HG03103 (cell line): ENCODE measurements at regions not wholly inside any gene's neighbourhood (a gene's known extent, or its start where the extent isn't known, plus 50 kb on each side); places are given as distances from the start of the nearest gene placed in this dataset.
"Not testable (repeated sequence)": the region's sequence is repeated elsewhere in the genome, so short reads cannot be mapped to it uniquely, and the experiment has no call there.

Experiments
- ATAC-seq: cut with Tn5 transposase; IDR thresholded peaks from one replicate; pipeline ENCODE4 v1.9.1; 2021; ENCODE audit warnings: low read depth; ENCODE audit not compliant: unreplicated experiment

DNA sequence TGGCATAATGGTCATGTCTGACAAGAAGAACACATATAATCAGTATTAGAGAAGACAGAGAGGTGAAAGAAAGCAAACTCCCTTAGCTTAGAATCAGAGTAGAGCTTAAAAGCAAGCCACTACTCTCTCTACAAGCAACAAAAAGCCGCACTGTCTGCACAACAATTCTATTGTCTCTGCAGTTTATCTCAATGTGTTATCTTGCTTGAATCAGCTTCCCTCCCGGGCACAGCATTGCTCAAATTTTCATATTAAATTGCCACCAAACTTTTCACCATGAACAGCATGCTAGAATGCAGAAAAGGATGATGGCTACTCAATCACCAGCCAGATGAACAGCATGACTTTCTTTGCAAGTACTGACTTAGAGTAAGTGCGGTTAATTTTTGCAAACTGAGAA is 356.0 kb upstream of the KYNU start:
- no peak for ATAC-seq

GRCh38 chr2:142515493-142515892 is 362.0 kb upstream of the KYNU start:
- no peak for ATAC-seq

- no peak for ATAC-seq
Measured at GRCh38 chr2:142509401-142509800, 368.1 kb upstream of the KYNU start.

DNA sequence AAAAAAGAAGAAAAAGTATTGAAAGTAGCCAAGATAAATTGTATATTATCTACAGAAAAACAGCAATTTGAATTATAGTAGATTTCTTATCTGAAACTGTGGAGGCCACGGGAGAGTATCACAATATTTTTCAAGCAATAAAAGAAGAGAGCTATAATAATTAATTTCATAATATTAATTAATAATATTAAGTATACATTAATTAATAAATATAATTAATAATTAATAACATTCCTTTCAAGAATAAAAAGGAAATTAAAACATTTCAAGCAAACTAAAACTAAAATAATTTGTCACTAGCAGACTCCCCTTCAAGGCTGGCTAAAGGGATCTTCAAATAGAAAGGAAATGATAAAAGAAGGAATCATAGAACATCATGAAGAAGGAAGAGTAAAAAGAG is 372.7 kb upstream of the KYNU start:
- ATAC-seq = no peak

DNA sequence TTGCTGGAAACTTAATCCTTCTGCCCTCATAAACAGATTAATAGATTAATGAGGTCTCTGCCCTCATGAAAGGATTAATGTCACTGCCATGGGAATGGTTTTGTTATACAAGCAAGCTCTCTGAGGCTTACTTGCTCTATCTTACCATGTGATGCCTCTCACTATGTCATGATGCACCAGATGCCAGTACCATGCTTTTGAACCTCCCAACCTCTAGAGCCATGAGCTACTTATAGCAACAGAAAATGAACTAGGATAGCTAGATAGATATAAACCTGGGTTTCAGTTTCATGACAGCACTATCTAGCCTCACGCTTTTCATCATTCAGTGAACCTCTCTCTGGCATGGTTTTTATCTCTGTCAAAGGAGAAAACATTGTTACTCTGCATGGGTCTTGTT is 371.6 kb upstream of the LRP1B start:
- no peak for ATAC-seq

DNA sequence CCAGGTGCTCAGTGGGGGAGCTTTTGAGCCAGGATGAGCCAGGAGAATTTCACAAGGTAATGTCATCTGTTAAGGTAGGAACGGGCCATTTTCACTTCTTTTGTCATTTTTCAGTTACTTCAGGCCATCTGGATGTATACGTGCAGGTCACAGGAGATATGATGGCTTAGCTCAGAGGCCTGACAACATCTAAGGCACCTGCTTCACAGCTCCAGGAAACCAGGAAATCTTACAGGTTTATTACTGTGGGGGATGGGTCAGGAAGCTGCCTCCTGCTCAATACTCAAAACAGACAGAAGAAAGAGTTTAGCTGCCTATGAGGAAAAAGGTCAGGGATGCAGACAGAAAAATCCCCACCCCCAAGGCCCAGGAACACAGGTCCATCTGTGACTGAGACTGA is 364.3 kb upstream of the LRP1B start:
- ATAC-seq = no peak

DNA sequence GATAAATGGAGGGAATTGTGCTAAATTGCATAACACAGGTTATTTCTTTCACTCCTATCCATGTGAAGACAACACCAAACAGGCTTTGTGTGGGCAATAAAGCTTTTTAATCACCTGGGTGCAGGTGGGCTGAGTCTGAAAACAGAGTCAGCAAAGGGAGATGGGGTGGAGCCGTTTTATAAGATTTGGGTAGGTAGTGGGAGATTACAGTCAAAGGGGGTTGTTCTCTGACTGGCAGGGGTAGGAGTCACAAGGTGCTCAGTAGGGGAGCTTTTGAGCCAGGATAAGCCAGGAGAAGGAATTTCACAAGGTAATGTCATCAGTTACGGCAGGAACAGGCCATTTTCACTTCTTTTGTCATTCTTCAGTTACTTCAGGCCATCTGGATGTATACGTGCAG is 358.8 kb upstream of the LRP1B start:
- not testable (repeated sequence) for ATAC-seq

- ATAC-seq = no peak
Measured at GRCh38 chr2:142484111-142484510, 353.3 kb upstream of the LRP1B start.

DNA sequence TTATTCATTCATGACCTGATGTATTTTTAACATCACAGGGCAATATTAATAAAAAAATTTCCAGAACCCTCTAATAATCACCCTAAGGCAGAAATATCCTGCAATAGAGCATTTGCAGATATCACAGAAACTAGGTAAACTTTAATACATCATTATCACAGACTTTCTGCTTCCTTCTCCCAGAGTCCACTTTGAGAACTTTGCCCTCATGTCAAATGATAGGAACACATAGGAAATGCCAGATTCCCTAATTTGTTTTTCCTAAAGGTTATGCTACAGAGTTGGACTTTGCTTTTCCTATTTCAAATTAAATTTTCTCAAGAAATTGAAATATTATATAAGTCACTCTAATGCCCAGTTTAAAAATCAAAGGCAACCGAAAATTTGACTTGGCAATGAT is 352.8 kb upstream of the LRP1B start:
- no peak for ATAC-seq

- no peak for ATAC-seq
Measured at GRCh38 chr2:142478206-142478605, 347.4 kb upstream of the LRP1B start.

DNA sequence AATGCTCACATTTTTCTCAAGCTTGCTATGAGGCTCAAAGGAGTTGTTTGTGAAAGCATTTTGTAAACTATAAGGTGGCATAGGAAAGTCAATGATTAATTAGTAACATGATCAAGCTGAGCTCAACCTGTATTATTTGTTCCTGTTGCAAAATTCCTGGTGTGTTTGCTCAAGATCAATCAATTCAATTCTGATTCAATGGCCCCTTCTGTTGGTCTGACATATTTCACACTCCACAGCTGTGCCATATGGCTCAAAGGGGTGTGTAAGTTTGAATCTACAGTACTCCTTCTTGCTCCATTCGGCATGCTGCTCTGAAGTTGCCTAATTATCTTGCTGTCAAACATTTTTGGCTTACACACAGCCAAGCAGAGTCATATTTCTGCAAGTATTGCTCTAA is 341.6 kb upstream of the LRP1B start:
- ATAC-seq = no peak

DNA sequence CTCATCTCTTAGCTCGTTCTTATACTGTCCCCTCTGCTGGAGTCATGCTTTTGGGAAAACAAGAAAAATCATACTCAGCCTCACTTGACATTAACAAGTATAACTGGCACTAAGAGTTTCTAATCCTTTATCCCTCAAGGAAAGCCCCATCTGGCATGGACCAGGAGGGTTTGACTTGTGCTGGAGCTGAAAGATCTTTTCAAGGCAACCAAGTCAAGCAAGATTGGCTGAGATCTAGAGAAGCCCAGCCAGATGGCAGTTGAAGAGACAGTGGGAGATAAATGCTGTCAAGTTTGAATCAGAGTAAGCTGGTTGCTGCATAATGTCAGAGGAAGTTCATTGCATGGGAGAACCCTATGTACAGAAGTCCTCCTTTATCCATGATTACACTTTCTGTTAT is 336.5 kb upstream of the LRP1B start:
- ATAC-seq = no peak

DNA sequence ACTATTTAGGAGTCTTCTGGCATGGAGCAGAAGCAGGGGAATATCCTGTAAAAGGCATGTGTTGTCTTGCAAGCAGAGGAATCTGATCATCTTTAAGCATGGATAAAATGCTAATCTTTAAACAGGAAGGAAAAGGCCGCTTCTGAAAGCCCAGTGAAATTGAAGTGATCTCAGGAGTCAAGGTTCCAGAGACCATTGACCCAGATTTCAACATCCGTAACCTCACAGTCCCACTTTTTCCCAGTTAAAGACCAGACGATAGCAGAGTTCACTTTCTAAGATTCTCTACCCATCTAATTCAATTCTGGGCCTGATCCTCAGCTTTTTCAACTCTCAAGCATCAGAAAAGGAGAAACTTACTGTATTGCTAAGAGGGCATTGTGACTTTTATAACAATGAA is 332.2 kb upstream of the LRP1B start:
- ATAC-seq = no peak

GRCh38 chr2:142462306-142462705 is 331.5 kb upstream of the LRP1B start:
- no peak for ATAC-seq

GRCh38 chr2:142445551-142446072 is 314.8 kb upstream of the LRP1B start:
- ATAC-seq = no peak

- ATAC-seq = no peak
Measured at GRCh38 chr2:142445023-142445422, 314.2 kb upstream of the LRP1B start.

- no peak for ATAC-seq
Measured at GRCh38 chr2:142435847-142436246, 305.0 kb upstream of the LRP1B start.

GRCh38 chr2:142426064-142426463 is 295.2 kb upstream of the LRP1B start:
- no peak for ATAC-seq

DNA sequence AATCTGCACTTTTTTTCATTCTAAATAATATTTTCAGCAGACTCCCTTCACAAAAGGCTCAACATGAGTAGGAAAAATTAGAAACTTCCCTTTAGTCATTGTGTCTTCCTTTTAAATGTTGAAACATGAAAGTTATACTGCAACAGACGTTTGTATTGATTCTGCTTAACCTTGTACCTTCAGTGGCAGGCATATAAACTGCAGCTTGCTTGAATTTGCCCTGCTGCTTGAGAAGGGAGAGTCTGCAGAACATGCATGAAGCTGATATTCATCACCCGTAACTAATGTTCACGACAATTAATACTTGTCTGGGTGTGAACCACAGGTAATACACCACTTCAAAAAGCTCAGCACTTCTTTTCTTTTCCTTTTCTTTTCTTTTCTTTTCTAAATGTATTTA is 294.7 kb upstream of the LRP1B start:
- ATAC-seq = no peak

DNA sequence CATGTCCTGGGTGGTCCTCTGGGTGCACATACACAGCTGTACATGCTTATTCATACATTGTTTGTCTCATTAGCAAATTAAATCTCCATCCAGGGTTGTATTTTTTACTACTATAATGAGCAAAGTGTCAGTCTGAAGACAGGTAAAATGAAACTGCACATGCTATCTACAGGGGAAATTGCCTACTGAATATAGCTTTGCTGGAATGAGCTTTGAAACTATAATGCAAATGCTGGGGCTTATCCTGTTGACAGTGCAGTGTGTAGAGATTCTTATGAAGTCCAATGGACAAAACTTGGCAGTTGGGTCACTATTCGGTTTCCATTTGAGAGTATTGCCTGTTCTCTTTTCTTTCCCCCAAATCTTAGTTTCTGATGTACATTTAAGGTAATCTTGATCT is 292.8 kb upstream of the LRP1B start:
- no peak for ATAC-seq

DNA sequence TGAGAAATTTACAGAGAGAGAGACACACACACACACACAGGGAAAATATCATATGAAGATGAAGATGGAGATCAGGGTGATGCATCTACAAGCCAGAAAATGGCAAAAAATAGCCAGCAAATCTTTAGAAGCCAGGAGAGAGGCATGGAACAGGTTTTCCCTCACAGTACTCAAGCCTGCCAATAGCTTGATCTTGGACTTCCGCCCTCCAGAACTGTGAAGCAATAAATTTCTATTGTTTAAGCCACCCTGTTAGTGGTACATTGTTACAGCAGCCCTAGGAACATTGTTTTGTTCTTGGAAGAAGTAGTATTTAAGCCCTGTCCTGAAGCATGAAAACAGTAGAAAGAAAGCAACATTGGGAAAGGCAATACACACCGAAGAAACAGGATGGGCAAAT is 292.0 kb upstream of the LRP1B start:
- no peak for ATAC-seq

- ATAC-seq = no peak
Measured at GRCh38 chr2:142422041-142422440, 291.2 kb upstream of the LRP1B start.

DNA sequence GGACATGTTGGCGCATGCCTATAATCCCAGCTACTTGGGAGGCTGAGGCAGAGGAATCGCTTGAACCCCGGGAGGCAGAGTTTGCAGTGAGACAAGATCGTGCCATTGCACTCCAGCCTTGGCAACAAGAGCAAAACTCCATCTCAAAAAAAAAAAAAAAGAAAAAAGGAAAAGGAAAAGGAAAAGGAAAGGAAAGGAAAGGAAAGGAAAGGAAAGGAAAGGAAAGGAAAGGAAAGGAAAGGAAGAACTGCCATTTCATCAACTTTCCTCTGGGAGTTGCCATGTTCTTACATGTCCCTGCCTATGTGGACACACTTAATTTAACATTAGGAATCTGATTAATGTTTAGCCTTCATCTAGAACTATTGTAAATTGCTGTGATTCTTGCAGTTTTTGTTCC is 287.9 kb upstream of the LRP1B start:
- not testable (repeated sequence) for ATAC-seq
